HG02938 (cell line): ENCODE measurements at regions not wholly inside any gene's neighbourhood (a gene's known extent, or its start where the extent isn't known, plus 50 kb on each side); places are given as distances from the start of the nearest gene placed in this dataset.

ENCODE experiments used
- ATAC-seq: cut with Tn5 transposase; IDR thresholded peaks from one replicate; pipeline ENCODE4 v1.9.1; 2021; ENCODE audit warnings: mild to moderate bottlenecking, moderate library complexity; ENCODE audit not compliant: unreplicated experiment

DNA sequence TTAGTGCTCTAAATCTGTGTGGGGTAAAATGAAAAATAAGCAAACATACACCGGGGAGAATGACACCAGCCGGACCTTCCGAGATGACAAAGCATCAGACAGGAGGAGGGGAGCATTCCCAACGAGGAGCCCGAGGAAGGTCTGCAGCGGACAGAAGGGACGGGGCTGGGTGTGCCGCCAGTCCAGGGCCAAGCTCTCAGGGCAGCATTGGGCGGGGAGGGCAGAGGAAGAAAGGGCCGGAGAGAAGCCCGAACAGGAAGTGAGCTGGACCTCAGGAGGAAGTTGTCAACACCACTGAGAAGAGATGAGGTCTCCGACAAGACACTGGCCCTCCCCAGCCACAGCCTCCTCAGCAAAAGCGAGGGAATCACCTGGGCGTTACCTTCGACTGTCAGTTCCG lies 182.6 kb upstream of the RNF32 start:
- no peak for ATAC-seq

DNA sequence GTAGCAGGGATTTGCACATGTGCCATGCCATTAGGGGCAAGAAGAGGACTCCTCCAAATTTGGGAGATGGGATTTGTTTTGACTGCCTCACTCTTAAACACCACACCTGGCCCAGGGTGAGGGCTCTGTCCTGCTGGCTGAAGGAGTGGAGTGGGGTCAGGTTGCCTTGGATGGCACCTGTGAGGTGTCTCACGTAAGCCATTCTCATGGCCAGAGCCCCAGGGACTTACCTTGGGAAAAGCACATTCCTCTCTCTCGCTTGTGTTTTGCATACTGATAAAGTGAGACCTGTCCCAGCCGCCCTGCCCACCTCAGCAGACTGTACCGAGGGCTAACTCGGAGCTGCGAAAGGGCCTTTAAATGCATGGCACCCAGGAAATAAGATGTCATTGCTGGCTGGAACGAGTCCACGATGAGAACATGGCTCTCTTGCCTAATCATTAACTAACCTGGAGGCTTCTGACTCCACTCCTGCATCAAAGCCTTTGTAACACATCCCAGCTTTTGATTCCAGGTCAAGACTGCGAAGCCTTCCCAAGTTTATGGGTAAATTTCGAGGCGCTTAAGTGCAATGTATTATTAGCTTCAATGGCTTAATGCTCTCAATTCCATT lies 184.0 kb upstream of the RNF32 start:
- no peak for ATAC-seq

DNA sequence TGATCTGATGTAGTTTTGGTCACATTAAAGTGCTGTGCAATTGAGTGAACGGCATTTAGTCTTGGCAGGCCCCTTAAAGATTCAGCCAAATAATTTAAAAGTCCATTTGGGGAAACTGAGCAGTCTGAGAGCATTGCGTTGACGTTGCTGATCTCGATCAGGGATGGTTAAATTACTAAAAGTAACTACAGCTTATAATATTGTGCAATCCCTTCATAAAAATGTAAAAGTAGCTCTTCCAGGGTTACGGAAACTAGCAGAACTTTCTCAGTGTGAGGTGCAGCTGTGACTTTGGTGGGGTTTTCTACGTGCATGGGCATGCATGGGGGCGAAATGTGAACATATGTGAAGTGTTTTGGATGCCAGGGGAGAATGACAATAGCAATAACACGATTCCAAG lies 184.5 kb upstream of the RNF32 start:
- ATAC-seq = no peak

DNA sequence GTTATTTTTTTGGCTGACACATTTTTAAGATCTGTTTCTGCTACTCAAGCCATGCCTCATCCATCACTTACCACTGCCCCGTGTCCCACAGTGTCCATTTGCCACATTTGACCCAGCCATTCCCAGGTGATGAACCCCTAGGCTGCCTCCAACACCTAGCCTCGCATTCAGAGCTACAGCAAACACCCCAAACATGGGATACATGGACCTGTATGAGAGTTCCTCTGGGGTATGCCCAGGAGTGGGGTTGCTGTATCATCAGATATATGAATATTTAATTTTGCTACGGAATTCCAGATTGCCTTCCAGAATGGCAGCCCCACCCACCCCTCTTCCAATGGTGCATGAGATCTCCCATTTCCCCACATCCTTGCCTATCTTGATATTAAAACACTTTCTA lies 190.1 kb upstream of the RNF32 start:
- no peak for ATAC-seq

DNA sequence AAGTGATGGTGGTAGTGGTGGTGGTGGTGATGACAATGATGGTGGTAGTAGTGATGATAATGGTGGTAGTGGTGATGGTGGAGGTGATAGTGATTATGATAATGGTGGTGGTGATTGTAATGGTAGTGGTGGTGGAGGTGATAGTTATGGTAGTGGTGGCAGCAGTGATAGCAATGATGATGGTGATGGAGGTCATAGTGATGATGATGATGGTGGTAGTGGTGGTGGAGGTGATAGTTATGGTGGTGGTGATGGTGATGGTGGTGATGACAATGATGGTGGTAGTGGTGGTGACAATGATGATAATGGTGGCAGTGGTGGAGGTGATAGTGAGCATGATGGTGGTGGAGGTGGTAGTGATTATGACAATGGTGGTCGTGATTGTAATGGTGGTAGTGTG lies 191.7 kb upstream of the RNF32 start:
- ATAC-seq = no peak

DNA sequence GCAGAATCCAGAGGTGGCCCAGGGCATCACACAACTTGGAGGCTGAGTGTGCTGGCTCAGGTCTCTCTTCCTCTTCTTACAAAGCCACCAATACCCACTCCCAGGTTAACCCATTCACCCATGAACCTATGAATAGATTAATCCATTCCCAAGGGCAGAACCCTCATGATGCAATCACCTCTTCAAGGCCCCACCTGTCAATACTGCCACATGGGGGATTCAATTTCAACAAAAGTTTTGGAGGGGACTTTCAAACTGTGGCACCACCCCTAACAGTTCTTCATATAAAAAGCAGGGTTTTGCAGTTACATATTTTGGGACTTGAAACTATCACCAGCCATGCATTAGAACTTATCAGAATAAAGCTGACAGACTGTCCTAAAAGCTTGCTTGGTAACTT lies 193.6 kb upstream of the RNF32 start:
- no peak for ATAC-seq

DNA sequence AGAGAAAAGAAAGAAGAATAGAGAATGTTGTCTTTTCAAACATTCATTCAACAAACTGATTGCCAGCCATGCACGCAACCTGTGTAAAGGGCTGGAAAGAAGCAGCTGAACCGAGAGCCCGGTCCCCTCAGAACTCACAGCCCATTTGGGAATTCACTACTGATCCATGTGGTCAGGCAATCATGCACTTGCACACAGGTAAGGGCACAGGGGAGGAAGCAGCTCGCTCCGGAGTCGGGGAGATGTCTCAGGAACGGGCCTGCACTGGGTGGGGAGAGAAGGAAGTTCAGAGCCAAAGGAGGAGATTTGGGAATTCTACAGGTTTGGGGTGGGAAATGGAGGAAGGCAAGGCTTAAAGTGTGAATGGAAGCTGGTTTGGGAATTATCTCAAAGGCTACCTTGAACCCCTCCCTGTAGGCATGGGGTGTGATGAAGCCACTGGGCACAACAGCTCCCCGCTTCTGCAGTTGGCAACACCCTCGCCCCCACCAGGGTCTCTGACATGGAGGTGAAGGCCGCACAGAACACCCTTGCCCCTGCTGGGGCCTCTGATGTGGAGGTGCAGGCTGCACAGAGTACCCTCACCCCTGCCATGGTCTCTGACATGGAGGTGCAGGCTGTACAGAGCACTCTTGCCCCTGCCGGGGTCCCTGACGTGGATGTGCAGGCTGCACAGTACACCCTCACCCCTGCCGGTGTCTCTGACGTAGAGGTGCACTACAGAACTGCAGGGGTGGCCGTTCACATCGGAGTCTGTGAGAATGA lies 194.4 kb upstream of the RNF32 start:
- no peak for ATAC-seq

DNA sequence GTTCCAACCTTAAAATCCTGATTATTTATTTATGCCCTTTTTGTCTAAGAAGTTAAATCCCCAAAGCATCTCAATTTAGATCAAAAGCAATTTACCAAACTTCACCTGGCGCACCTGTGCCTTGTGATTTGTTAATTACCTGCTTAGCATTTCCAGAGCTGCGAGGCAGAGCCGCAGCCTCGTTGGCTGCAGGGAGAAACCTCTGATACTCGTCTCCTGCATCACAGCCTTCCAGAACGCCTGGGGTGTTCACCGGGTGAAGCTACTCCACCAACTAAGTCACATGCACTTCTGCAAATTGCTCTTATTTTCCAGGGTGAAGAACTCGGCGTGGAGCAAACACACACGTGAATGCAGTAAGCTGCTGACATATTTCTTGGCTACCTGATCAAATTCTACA lies 198.1 kb upstream of the RNF32 start:
- no peak for ATAC-seq

DNA sequence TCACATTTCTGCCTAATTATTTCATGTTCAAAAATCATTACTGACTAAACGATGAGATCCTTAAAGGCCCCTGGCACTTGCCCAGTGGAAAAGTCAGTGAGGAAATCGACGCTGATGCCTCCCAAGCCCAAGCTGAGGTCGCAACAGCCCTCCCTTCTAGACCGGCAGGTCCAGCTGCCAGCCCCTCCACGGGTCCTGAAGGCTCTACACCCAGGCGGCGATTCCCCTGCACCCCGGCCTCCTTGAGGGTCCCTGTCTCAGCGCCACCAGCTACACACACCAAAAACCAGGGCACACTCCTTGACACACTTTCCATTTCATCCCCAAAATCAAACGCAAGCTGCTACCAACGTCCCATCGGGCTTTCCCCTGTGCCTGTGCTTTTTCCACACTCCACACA lies 200.1 kb upstream of the RNF32 start:
- no peak for ATAC-seq

DNA sequence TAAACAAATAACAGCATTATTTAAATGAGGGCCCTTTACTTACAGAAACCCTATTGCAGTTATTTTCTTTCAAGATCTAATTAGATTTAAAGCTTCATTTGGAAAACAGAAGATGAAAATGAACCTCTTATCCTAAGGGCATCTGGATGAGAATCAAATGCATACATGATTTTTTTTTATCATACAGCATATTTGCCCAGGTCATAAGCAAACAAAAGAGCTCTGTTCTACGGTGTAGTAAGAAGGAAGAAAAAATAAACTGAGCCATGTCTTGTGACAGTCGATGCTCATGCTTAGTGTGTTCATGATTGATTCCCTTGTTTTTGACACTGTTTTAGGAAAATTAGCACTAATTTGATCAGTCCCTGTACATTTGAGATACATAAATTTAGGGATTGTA lies 202.6 kb upstream of the RNF32 start:
- ATAC-seq = no peak

DNA sequence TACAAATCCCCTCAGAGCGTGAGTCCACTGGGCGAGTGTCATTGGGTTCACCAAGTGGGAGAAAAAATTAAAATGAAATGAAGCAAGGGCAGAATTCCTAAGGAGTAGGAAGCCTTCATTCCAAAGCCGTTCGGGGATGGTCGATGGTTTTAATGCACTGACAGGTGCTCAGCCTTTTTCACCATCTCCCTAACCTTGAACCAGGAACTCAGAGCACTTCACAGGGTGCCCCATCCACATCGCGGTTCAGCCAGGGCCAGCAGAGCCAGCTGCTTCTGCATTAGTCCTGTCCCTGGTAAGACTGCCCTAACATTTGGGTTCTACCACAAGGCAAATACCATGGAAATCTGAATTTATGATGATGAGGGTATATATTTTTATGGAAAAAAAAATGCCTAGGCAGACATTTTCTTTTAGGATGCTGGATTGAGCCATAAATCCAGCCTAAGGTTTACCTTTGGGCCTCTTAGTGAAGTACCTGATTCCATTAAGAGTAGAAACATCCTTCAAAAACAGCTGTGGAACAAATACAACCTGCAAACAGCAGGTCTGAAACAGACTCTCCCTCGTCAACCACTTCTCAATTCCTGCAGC lies 203.5 kb upstream of the RNF32 start:
- no peak for ATAC-seq

DNA sequence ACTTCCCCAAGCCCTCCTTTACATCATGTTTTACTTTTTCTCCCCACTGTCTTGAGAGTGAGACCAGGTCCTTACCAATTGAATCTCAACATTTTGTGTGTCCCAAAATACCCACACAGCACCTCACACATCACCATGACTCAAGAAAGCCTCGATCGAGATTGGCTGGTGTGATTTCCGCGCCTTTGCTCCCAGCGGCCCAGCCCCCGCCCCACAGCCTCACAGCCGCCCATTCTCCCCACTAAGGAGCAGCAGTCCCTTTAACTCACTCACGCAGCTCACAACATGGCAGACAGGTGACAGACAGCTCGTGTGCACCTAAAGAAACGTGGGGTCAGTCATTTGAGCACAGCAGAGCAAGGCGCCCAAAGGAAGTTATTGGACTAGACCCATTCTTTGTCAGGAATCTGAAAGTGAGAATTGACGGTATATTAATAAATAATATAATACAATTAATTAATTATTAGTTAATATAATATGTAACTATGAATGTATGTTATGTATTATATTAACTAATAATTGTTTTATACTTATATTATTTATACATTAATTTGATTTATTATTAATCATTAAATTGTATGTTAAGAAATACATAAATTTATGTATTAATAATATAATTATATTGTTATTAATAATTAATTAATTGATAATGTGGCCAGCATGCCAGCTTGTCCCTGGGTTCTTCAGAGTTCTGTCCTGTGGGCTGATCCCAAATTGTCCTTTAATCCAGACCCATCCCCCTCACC lies 204.9 kb upstream of the RNF32 start:
- ATAC-seq = no peak

DNA sequence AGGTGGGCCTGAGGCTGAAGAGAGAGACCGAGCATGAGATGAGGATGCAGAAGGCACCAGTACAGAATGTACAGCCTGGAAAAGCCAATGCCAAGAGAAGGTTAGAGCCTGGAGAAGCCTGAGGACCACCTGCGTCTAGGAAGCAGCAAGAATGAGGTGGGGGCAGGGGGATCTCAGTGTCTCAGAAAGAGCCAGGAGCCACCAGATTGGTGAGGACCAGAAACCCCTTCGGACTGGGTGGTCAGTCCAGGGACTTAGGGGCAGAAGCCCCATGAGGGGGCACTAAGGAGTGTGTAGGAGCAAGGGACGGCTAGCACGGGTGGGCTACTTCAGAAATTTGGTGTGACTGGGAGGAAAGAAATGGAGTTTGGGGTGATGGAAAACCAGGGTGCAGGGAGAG lies 205.9 kb upstream of the RNF32 start:
- no peak for ATAC-seq

DNA sequence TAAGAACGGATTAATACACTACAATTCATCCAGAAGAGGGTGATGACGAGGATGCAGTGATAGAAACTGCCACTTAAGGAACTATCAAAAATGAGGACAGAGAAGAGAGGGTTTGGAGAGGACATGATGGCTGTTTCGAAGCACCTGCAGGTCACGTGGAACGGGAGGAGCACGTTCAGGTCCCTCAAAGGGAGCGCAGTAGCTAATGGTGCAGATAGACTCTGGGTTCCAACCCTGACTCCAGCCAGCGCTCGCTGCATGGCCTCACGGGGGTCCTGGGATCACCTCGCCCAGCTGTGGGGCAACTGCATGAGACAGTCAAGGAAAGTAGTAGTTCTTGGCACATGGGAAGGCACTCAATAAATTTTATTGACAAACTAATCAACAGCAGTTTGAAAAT lies 208.6 kb upstream of the RNF32 start:
- no peak for ATAC-seq

DNA sequence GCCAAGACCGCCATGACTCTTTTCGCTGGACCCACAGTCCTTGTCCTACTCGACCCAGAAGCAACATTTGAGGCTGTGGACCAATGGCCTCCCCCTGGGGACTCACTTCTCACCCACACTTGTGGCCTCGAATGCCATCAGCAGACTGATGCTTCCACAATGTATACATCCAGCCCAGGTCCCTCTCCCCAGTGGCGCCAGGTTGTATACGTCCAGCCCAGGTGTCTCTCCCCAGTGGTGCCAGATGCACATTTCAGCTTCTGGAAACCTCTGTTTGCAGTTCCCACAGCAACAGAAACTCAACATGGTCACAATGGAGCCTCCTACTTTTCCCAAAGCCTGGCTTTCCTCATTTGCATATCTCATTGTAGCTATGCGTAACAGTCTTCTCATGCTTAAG lies 210.5 kb upstream of the RNF32 start:
- no peak for ATAC-seq

DNA sequence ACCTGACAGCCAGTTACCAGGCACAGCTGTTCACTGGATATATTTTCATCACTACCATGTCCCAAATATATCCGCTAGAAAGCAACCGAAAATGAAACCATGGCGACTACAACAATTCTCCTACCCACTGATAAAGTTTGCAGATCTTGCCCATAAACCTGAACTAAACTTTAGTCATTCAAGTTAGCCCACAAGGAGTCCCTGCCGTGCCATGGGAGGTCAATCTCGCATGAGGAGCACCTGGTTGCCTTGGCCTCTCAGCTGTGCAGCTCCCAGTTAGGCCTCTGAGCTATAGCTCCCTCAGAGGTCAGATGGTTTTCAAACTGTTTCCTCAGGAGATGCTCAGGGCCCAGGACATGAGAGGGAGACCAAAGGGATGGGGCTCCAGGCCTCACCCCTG lies 211.1 kb upstream of the RNF32 start:
- ATAC-seq = no peak

DNA sequence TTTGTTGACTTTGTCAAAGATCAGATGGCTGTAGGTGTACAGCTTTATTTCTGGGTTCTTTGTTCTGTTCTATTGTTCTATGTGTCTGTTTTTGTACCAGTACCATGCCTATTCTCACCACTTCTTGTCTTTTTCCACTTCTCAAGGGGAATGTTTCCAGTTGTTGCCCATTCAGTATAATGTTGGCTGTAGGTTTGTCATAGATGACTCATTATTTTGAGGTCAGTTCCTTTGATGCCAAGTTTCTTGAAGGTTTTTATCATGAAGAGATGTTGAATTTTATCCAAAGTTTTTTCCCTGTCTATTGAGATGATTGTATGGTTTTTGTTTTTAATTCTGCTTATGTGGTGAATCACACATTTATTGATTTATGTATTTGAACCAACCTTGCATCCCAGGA lies 216.7 kb upstream of the RNF32 start:
- no peak for ATAC-seq

DNA sequence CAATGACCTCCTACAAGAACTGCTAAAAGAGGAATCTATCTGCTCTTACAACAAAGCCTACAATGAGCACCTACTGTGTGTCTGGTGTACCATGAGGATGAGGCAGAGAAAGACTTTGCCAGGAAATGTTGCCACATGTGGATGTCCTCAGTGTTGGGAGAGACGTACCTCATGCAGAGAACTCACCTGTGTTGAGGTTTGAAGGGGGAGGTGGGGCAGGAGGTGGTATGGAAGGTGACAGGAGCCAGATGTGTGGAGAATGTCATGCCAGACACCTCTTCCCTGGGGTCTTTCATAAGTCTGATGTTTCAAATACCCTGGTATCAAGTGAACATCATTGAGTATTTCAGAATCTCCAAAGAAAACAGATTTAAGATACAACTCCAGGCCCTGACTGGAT lies 220.1 kb upstream of the RNF32 start:
- no peak for ATAC-seq

DNA sequence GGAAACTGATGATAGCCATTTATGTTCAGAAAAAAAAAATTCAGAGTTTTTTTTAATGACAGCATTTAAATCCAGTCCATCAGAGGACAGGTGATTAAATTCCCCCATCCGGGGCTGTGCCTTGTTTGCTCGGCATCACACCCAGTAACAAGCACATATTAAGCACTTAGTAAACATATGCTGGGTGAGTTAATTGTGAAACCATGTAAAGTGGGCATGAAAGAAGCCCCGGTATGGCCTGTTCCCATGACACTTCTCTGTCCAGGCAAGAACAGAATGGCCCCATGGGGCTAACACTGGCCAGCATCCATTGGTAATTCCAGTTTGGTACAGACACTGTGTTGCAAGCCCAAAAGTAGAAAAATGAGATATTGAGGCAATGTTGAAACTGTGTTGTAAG lies 220.8 kb upstream of the RNF32 start:
- no peak for ATAC-seq

DNA sequence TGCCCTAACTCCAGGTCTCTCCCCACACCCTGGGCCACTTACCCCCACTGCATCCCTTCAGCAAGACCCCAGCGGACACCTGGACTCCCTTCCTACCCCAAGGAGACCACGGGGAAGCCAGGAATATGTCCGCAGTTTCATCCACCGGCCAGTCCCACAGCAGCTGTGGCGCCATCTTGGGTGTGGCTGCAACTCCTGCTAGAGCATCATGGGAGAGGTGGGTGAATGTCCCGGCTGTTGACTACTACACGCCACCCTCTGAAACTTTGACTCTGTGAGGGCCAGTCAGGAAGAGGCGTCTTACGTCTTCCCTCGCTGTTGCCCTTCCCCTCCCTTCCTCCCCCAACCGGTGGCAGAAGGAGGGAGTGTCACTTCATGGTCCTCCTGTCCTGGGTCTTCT lies 238.3 kb upstream of the RNF32 start:
- no peak for ATAC-seq

DNA sequence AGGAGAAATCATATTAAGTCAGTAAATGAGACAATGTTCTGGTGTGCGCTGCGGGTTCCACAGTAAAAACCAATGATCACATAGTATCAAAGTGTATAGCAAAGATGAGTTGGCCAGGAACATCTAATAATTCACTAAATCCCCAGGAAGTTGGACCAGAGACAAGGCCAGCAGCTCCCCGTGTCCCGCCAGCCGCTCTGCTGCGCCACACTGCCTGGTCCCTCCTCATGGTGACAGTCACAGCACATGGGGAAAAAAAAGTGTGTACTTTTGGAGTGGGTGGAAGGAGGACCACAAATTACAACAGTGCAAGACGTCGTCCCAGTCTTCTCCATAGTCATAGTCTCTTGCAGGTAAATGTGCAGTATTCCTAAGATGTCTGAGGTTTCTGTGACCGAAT lies 239.0 kb upstream of the RNF32 start:
- no peak for ATAC-seq

DNA sequence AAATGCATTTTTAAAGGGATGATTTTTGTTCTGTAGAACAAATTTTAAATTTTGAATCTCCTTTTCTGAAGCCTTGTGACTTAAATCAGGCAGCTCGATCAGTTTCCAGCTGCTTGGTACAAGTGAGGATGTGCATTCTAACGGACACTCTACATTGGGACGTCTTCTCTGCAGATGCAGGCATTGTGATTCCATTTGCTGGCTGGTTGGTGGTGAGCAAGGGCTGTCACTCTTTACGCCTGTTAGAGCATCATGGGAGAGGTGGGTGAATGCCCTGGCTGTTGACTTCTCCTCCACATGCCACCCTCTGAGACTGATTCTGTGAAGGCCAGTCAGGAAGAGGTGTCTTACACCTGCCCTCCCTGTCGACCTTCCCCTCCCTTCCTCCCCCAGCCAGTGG lies 240.5 kb upstream of the RNF32 start:
- ATAC-seq = no peak
